Large intestine (tissue), 3 donors: ENCODE measurements at regions not wholly inside any gene's neighbourhood (a gene's known extent, or its start where the extent isn't known, plus 50 kb on each side); places are given as distances from the start of the nearest gene placed in this dataset.

Source experiments
- DNase-seq, 2 donors: peaks; one replicate each; pipeline versions ENCODE4 v3.0.0 to v3.0.0-alpha.2; 2013
- H3K27ac ChIP-seq: one replicate; pipeline ENCODE4 v1.5.1; 2013; ENCODE audit warnings: low read length
- H3K27me3 ChIP-seq: 2 replicates; pipeline ENCODE4 v1.6.1; 2013; ENCODE audit warnings: low read length; ENCODE audit not compliant: control insufficient read depth, insufficient read depth
- H3K36me3 ChIP-seq: 2 replicates; pipeline ENCODE4 v1.6.1; 2013; ENCODE audit warnings: low read length; ENCODE audit not compliant: control insufficient read depth, insufficient read depth
- H3K4me1 ChIP-seq: one replicate; pipeline ENCODE4 v1.6.1; 2013; ENCODE audit warnings: low read length; ENCODE audit not compliant: control insufficient read depth, insufficient read depth
- H3K4me3 ChIP-seq: one replicate; pipeline ENCODE4 v1.5.1; 2013; ENCODE audit warnings: low read length
- H3K9me3 ChIP-seq: one replicate; pipeline ENCODE4 v1.6.1; 2013; ENCODE audit warnings: mild to moderate bottlenecking, low read depth, low read length, moderate library complexity; ENCODE audit not compliant: control insufficient read depth
- WGBS: methylation state at CpG from one replicate; pipeline ENCODE4 v1.1.5; 2013; ENCODE audit warnings: low lambda C conversion rate; ENCODE audit not compliant: insufficient coverage; 5-methylcytosine and 5-hydroxymethylcytosine counted together

DNA sequence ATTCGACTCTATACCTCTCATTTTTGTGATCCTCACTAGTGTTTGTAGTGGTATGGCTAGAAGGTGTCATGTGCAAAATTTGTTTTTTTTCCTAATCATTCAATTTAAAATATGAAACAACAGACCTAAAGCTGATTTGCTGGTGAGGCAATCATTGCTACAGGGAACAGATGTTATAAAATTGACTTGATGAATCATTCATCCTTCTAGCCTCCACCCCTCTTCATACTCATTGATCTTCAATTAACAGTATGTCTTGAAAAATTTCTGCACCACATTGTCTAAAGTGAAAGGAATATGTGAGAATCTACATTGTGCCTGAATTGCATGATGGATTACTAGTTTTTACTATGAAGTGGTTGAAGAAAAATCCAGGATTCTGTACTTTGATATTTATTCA, 349.0 kb upstream of the NAV3 start:
- no peaks in the 10 kb centered on the region for H3K36me3 ChIP-seq
- H3K4me3 ChIP-seq, result no peak overlapping the region
- no peak overlapping the region for H3K27ac ChIP-seq
- H3K27me3 ChIP-seq, result no peaks in the 10 kb centered on the region
- no peaks in the 10 kb centered on the region for H3K9me3 ChIP-seq
- DNase-seq, result no peak
- WGBS, result 86% methylated on average over 1 of the region's 1 CpG
- no peaks in the 10 kb centered on the region for H3K4me1 ChIP-seq

DNA sequence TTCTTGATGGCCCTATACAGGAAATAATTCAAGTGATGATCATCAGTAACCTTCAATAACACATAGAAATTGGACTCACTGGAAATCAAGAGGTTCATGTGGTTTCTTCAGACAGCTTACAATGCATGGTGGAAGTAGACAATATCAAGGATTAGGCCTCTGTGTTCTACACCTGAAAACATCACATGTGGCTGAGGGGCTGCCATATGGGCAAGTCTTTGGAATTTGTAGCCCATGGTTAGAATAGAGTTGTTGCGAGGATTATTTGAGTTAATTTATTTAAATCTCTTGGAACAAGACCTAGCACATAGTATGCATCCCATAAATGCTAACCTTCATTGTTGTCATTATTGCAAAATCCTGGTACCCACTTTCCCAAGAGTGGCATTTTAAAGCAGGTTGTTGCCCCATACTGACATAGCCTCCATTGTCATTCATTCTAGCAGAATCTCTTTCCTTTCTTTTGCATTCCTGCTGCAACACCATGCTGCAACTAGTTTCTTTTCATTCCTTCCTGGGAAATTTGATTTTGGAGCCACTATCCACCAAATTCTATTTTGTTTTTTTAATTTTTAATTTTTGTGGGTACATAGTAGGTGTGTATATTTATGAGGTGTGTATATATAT, 352.7 kb upstream of the NAV3 start:
- WGBS, result no CpG with 5 or more reads among the region's 1 CpG
- Histone ChIP-seq H3K4me1 (no peaks in the 10 kb centered on the region), H3K27ac (no peak overlapping the region), H3K36me3 (no peaks in the 10 kb centered on the region), H3K9me3 (no peaks in the 10 kb centered on the region), H3K4me3 (no peak overlapping the region), H3K27me3 (no peaks in the 10 kb centered on the region)
- no peak for DNase-seq

DNA sequence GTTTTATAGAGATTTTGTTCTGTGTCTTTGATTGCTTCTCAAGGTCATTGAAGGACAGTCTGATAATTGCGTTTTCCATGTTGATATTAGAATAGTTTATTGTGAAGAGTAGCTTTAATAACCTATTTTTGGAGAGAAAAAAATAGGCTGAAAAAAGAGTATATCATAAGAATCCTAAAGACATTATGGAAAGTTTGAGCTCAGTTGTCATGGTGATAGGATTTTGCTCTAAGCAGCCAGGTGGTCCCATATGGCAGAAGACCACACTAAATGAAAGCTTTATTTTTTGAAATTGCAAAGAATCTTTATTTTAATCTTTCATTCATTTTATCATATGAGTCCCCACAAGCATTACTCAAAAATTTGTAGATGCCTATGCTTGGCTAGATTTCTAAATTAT, 358.9 kb upstream of the NAV3 start:
- H3K4me3 ChIP-seq, result no peak overlapping the region
- no peak overlapping the region for H3K27ac ChIP-seq
- no peaks in the 10 kb centered on the region for H3K27me3 ChIP-seq
- no peak for DNase-seq
- no peaks in the 10 kb centered on the region for H3K9me3 ChIP-seq
- H3K4me1 ChIP-seq, result no peaks in the 10 kb centered on the region
- WGBS, result 80% methylated on average over 1 of the region's 1 CpG
- no peaks in the 10 kb centered on the region for H3K36me3 ChIP-seq

DNA sequence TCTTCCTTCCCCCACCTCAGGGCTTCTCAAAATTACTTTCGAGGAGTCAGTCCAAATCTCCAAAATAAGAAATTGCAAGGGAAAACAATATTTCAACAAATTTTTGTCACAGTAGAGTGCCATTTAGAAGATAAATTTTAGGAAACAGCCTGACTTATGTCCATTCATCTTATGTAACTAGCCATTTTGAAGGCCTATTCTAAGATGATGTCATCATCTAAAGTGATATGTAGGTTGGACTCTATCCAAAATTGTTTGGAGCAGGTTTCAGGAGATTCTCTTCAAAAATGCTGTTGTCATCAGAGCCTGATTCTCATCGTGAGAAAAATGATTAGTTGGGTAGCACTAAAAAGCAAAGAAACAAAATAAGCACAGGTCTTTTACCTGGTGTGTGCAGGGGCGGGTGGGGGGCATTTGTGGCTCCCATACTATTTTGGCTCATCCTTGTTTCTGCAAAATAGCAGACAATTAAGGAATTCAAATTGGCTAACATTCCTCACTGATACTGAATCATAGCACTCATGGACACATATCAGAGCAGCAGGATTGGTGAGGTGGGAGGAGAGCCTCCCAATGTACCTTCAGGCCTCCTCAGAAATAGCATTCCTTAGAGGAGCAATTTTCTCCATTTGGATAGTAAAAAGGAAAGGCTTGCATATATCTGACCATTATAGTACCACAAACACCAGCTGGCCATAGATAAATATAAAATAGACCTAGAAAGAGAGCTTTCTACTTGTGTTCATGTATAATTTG, 360.9 kb upstream of the NAV3 start:
- DNase-seq, result no peak
- Histone ChIP-seq H3K9me3 (no peaks in the 10 kb centered on the region), H3K27me3 (no peaks in the 10 kb centered on the region), H3K27ac (no peak overlapping the region), H3K4me3 (no peak overlapping the region), H3K36me3 (no peaks in the 10 kb centered on the region), H3K4me1 (no peaks in the 10 kb centered on the region)
- 80% methylated on average over 1 of the region's 3 CpGs for WGBS

DNA sequence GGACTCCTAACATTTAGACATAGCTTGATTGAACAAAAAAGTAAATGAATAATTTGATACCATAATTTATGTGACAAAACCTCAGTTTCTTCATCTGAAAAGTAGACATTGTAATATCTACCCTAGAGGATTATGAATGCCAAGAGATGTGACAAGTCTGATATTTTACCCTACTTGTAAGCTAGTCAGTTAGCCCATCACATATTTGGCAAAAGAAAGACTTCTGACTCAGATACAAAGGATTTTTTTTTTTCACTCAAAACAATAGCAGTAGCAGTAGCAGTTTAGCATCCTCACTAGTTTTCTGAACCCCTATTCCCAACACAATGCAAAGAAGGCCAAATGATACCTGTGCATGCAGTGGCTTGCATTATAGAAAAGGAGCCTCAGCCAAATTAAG, 377.3 kb upstream of the E2F7 start:
- DNase-seq, result no peak
- no peak overlapping the region for H3K4me3 ChIP-seq
- H3K27me3 ChIP-seq, result no peaks in the 10 kb centered on the region

DNA sequence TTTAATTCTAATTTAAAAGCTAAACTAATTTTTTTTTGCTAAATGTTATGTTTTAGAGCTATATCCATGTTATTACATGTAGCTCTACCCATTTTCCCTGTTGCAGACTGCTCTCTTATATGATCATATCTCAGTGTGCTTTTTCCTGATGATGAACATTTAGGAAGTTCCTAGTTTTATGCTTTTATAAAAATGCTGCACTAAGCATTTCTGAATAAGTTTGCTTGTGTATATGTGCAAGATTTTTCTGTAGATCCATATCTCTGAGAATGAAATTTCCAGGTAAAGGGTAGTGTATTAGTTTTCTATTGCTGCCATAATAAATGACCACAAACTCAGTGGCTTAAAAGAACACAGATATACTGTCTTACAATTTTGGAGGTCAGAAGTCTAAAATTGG, 374.4 kb upstream of the E2F7 start:
- Histone ChIP-seq H3K27ac (no peak overlapping the region), H3K9me3 (no peaks in the 10 kb centered on the region), H3K4me1 (peaks cover 3% of the 10 kb centered on the region), H3K27me3 (no peaks in the 10 kb centered on the region), H3K36me3 (no peaks in the 10 kb centered on the region), H3K4me3 (no peak overlapping the region)
- no peak for DNase-seq

More for the DNA sequence above, 377.3 kb upstream of the E2F7 start:
- Histone ChIP-seq H3K36me3 (no peaks in the 10 kb centered on the region), H3K9me3 (no peaks in the 10 kb centered on the region), H3K4me1 (no peaks in the 10 kb centered on the region), H3K27ac (no peak overlapping the region)

DNA sequence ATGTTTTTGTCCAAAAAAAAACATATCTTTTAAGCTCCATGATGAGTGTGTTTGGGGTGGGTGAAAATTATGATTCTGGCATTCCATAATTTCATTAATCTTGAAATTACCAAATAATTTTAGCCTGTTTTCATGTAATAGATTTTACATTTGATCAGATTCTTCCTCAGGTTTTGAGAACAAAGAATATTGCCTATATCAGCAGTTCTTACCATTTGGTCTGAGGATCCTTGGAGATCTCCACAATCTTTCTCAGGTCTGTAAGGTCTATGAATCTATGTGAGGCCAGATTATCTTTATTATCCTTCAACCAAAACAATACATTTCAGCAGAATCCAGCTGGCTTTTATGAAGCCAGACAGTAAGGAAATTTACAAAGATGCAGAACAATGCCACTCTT, 373.3 kb upstream of the E2F7 start:
- Histone ChIP-seq H3K4me3 (no peak overlapping the region), H3K4me1 (peaks cover 3% of the 10 kb centered on the region), H3K36me3 (no peaks in the 10 kb centered on the region), H3K9me3 (no peaks in the 10 kb centered on the region), H3K27me3 (no peaks in the 10 kb centered on the region), H3K27ac (no peak overlapping the region)
- DNase-seq, result no peak

DNA sequence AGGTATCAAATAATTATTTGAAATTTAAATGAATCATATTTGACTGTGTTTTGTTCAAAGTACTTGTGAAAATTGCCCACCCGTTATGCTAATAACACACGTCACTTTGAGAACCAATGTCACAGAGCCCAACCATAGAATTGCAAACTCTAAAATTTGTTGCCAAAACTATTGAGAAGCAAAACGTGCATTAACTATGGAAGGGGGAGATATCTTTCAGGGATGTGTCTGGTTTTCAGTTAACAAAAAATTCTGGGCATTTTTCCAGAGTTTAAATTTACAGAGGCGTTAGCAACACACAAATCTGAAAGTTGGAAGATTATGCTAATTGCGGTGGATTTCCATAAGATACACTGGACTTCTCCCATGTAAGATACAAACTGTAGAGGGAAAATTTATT, 371.8 kb upstream of the E2F7 start:
- Histone ChIP-seq H3K4me1 (peaks cover 3% of the 10 kb centered on the region), H3K27me3 (no peaks in the 10 kb centered on the region), H3K4me3 (no peak overlapping the region), H3K36me3 (no peaks in the 10 kb centered on the region), H3K9me3 (no peaks in the 10 kb centered on the region), H3K27ac (no peak overlapping the region)
- DNase-seq, result no peak
- 88% methylated on average over 4 of the region's 5 CpGs for WGBS

DNA sequence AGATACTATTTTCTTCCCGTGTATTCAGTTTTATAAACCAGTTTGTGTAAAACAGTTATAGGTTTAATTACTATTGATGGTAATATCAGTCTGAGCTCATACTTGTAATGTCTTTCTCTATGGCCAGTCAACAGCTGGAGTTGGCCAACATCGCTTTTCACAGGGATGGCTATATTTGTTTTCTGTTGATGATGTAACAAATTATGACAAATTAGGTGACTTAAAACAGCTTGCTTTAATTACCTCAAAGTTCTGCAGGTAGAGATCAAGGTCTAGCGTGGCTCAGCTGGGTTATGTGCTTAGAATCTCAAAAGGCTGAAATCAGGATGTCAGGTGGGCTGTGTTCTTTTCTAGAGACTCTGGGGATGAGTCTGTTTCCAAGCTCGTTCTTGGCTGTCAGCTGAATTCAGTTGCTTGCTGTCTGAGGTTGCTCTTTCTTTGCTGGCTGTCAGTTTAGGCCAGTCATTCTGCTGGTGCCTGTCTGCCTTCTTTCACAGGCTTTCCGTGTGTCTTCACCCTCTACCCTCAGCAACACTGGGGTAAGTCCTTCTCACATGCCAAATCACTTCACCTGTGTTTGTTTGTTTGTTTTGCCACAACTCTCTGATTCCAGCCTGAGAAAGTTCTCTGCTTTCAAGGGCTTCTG, 370.2 kb upstream of the E2F7 start:
- H3K27me3 ChIP-seq, result no peaks in the 10 kb centered on the region
- 37% methylated on average over 2 of the region's 5 CpGs for WGBS
- no peak overlapping the region for H3K4me3 ChIP-seq
- no peaks in the 10 kb centered on the region for H3K36me3 ChIP-seq
- no peak overlapping the region for H3K27ac ChIP-seq
- H3K4me1 ChIP-seq, result peaks cover 3% of the 10 kb centered on the region
- no peaks in the 10 kb centered on the region for H3K9me3 ChIP-seq
- DNase-seq, result no peak

DNA sequence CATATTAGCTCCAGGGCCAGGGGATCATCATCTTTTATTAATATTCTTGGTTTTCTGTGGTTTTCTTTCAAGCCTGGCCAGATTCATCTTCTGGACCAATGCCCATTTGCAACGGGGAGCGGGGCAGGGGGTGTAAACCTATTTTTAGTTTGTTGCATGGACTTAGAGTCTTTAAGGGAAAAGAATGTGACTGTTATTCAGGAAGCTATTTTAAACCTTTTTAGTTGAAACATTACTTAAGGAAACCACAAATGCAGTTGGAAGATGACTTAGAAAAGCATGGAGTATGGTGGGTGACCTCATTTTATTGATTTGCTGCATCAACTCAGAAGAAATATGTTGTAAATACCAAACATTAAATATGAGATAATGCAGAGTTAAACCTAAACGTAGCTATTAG, 368.4 kb upstream of the E2F7 start:
- Histone ChIP-seq H3K4me3 (no peak overlapping the region), H3K4me1 (peaks cover 3% of the 10 kb centered on the region), H3K9me3 (no peaks in the 10 kb centered on the region), H3K27me3 (no peaks in the 10 kb centered on the region), H3K36me3 (no peaks in the 10 kb centered on the region), H3K27ac (no peak overlapping the region)
- 90% methylated on average over 3 of the region's 3 CpGs for WGBS
- no peak for DNase-seq

DNA sequence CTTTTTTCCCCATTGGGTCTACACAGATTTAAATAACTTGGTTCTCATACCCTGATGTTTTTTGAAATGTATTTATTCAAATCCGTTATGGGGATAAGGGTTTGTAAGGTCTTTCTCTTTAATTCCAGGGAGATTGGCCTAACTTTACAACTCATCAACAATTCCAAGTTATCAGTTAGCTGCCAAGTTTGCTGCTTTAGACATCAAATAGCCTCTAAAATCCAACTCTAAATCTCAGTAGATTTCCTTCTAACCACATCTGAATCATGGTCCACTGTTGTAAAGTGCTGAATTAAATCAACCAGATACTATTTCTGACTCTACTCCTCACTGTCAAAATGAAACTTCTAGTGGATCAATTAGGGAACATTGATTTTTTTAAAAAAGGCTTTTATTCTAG, 364.1 kb upstream of the E2F7 start:
- DNase-seq, result no peak
- WGBS, result 80% methylated on average over 1 of the region's 1 CpG
- H3K9me3 ChIP-seq, result peaks cover 3% of the 10 kb centered on the region
- H3K4me1 ChIP-seq, result no peaks in the 10 kb centered on the region
- no peak overlapping the region for H3K27ac ChIP-seq
- no peaks in the 10 kb centered on the region for H3K36me3 ChIP-seq
- no peak overlapping the region for H3K4me3 ChIP-seq
- H3K27me3 ChIP-seq, result no peaks in the 10 kb centered on the region
